Epithelial cell of prostate (primary cell): ENCODE measurements at regions not wholly inside any gene's neighbourhood (a gene's known extent, or its start where the extent isn't known, plus 50 kb on each side); places are given as distances from the start of the nearest gene placed in this dataset.
"Not testable (repeated sequence)": the region's sequence is repeated elsewhere in the genome, so short reads cannot be mapped to it uniquely, and the experiment has no call there.

Experiments
- DNase-seq: peaks from one replicate; pipeline ENCODE4 v3.0.0-alpha.2; 2011; ENCODE audit warnings: low read depth, low spot score
- H3K27ac ChIP-seq: fragments of 450-650 bp; 2 replicates; pipeline ENCODE4 v1.5.1; 2017; ENCODE audit warnings: mild to moderate bottlenecking

- not testable (repeated sequence) for H3K27ac ChIP-seq, DNase-seq
Observed at GRCh38 chr2:230637486-230637885, 75.2 kb upstream of the CAB39 start.

GRCh38 chr2:230640540-230641011, 72.1 kb upstream of the CAB39 start:
- no peak overlapping the region for H3K27ac ChIP-seq
- no peak for DNase-seq

DNA sequence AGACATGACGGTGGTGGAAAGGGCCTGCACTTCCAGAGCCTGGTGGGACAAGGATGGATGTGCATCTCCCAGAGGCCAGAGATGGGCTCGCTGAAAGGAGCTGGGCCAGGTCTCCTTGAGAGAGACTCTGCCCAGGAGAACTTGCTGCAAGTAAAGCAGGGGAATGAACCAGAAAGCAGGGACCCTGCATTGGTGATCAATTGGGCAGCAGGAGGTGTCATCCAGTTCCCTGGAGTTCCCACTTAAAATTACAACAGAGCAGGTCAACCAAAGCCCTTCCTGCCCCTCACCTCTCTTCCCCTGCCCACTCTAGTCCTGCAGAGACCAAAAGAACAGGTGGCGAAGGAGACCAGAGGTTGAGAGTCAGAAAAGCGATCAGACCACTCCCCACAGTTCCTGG, 69.7 kb upstream of the CAB39 start:
- no peak for DNase-seq
- H3K27ac ChIP-seq, result no peak overlapping the region

- no peak overlapping the region for H3K27ac ChIP-seq
- DNase-seq, result no peak
Observed at GRCh38 chr2:230643576-230644291, 68.9 kb upstream of the CAB39 start.

- H3K27ac ChIP-seq, result no peak overlapping the region
- no peak for DNase-seq
Observed at GRCh38 chr2:230644356-230644935, 68.2 kb upstream of the CAB39 start.

- H3K27ac ChIP-seq, result no peak overlapping the region
- DNase-seq, result no peak
Observed at GRCh38 chr2:230648356-230648755, 64.3 kb upstream of the CAB39 start.

GRCh38 chr2:230650585-230651137, 62.0 kb upstream of the CAB39 start:
- no peak for DNase-seq

GRCh38 chr2:230654057-230654456, 58.6 kb upstream of the CAB39 start:
- H3K27ac ChIP-seq, result no peak overlapping the region
- no peak for DNase-seq

More at GRCh38 chr2:230650585-230651137, 62.0 kb upstream of the CAB39 start:
- H3K27ac ChIP-seq, result no peak overlapping the region

GRCh38 chr2:230657462-230657861, 55.2 kb upstream of the CAB39 start:
- no peak overlapping the region for H3K27ac ChIP-seq
- DNase-seq, result no peak

GRCh38 chr2:230657906-230658305, 54.7 kb upstream of the CAB39 start:
- H3K27ac ChIP-seq, result no peak overlapping the region
- DNase-seq, result no peak

DNA sequence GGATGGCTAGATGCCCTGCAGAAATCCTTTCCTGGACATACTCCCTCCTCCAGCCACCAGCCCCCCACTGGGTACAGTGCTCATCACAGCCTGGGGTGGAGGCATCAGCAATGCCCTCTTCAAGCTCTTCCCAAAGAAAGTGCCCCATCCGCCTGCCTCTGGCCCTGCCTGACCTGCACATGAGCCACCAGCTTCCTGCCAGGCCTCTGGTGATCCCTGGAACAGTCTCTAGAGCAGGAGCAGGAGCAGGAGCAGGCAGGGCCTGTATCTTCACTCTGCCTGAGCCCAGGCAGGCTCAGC, 54.1 kb upstream of the CAB39 start:
- no peak overlapping the region for H3K27ac ChIP-seq
- no peak for DNase-seq

DNA sequence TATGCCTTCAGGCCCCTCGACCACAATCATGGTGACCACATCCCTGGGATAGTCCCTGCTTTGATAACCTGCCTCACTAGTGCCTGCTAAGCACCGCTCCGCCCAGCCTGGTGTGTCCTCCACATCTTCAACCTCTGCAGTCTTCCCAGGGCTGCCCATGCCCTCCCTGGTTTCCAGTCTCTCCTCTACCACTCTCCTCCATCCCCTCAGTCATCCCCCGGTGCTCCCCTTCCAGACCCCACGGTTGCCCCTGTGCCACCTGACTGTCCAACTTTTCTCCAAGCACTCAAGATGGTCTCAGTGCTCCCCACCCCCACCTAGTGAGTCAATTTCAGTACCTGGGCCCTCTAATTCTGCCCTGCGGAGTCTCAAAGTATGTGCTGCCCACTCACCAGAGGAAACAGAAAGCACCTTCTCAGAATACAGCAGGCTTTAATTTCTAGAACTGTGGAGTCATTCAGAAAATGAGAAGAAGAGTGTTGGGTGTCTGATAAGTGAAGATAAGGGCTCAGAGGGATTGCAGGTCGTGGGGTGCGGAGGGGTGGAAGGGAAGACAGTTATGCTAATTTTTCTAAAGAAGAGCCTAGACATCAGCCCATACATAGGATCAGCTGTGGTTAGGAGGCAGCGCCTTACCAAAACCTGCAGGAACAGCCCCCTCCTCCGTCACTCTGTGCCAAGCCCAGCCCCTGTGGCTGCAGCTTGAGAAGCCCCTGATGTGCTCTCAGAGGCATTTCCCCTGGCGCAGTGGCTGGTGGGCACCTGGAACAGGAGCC, 53.6 kb upstream of the CAB39 start:
- DNase-seq, result no peak
- no peak overlapping the region for H3K27ac ChIP-seq

- no peak for DNase-seq
- H3K27ac ChIP-seq, result no peak overlapping the region
Observed at GRCh38 chr2:230660294-230661060, 52.2 kb upstream of the CAB39 start.

DNA sequence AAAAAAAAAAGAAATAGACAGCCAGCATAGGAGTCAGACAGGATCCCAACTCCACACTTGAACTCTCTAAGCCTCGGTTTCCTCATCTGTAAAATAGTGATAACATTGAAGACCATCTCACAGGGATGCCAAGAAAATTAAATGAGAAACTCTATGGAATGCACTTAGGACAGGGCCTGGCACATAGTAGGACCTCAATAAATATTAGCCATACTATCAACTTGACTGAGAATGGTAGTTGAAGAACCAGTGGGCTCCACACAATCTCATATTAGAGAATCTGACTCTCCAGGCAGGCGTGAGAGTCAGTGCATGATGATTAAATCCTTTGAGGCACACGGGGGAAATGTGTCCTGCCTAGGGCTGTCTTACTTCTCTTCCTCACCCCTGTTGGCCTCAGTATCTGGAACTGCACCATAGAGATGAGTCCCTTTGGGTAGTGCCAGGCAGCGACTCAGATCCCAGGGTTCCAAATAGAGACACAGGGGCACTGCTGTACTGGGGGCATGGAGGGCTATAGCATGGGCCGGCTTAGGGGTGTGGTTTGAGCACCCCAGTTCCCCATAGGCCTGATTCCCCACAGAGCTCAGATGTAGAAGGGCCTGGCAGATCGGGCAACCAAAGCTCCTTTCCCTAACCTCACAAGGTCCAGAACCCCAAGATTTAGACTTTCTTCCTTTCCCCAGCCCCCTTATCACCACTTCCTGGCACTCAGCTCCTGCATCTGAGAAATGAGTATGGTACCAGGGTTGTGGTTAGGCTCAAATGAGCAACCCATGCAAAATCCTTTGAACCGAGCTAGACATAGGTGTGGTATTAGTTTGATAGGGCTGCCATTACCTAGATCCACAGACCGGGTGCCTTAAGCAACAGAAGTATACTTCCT, 51.3 kb upstream of the CAB39 start:
- H3K27ac ChIP-seq, result no peak overlapping the region
- DNase-seq, result no peak
